Neural cell (in vitro differentiated cells): ENCODE measurements at regions not wholly inside any gene's neighbourhood (a gene's known extent, or its start where the extent isn't known, plus 50 kb on each side); places are given as distances from the start of the nearest gene placed in this dataset.

Experiments used
- H2AFZ ChIP-seq: fragments of 200-600, 300-800 bp; sonication (generic), shearing (Covaris generic); 2 replicates; pipeline ENCODE4 v1.6.0; 2014; ENCODE audit warnings: low read depth, mild to moderate bottlenecking, antibody characterized with exemption, low read length, moderate library complexity
- H3F3A ChIP-seq: fragments of 200-600 bp; shearing (Covaris generic); 2 replicates; pipeline ENCODE4 v1.6.1; 2016; ENCODE audit warnings: mild to moderate bottlenecking, moderate library complexity, mixed read lengths, antibody characterized with exemption, low read length; ENCODE audit not compliant: insufficient read depth, poor library complexity, severe bottlenecking
- H3K27ac ChIP-seq: fragments of 200-600, 300-800 bp; sonication (generic), shearing (Covaris generic); 2 replicates; pipeline ENCODE4 v1.5.1; 2014; ENCODE audit warnings: mild to moderate bottlenecking, low read length, moderate library complexity
- H3K27me3 ChIP-seq: fragments of 300-800, 200-600 bp; sonication (generic), shearing (Covaris generic); 2 replicates; pipeline ENCODE4 v1.6.0; 2014; ENCODE audit warnings: mild to moderate bottlenecking, low read depth, low read length, moderate library complexity; ENCODE audit not compliant: insufficient read depth
- H3K36me3 ChIP-seq: fragments of 300-800, 200-600 bp; sonication (generic), shearing (Covaris generic); 2 replicates; pipeline ENCODE4 v1.5.1; 2014; ENCODE audit warnings: mild to moderate bottlenecking, antibody characterized with exemption, low read length, moderate library complexity; ENCODE audit not compliant: insufficient read depth
- H3K4me2 ChIP-seq: fragments of 300-800, 200-600 bp; sonication (generic), shearing (Covaris generic); 2 replicates; pipeline ENCODE4 v1.6.0; 2014; ENCODE audit warnings: mild to moderate bottlenecking, low read length
- H3K4me3 ChIP-seq: fragments of 300-800, 200-600 bp; sonication (generic), shearing (Covaris generic); 2 replicates; pipeline ENCODE4 v1.5.1; 2014; ENCODE audit warnings: mild to moderate bottlenecking, low read length, moderate library complexity
- H3K79me2 ChIP-seq: fragments of 200-600 bp; shearing (Covaris generic); replicated peaks from 2 replicates; pipeline ENCODE4 v1.6.0; 2014; ENCODE audit warnings: mild to moderate bottlenecking, low read length, moderate library complexity; ENCODE audit not compliant: insufficient read depth
- H3K9ac ChIP-seq: fragments of 300-800, 200-600 bp; sonication (generic), shearing (Covaris generic); 2 replicates; pipeline ENCODE4 v1.6.1; 2016; ENCODE audit warnings: mild to moderate bottlenecking, low read length, mixed read lengths
- H3K9me2 ChIP-seq: fragments of 200-600 bp; shearing (Covaris generic); 2 replicates; pipeline ENCODE4 v1.6.1; 2016; ENCODE audit warnings: mild to moderate bottlenecking, low read length, mixed read lengths; ENCODE audit not compliant: insufficient read depth
- H3K9me3 ChIP-seq: fragments of 200-600, 300-800 bp; sonication (generic), shearing (Covaris generic); 2 replicates; pipeline ENCODE4 v1.6.1; 2016; ENCODE audit warnings: mild to moderate bottlenecking, mixed run types, low read length, moderate library complexity, mixed read lengths
- H4K20me1 ChIP-seq: fragments of 200-600 bp; shearing (Covaris generic); 2 replicates; pipeline ENCODE4 v1.6.1; 2016; ENCODE audit warnings: mild to moderate bottlenecking, mixed run types; ENCODE audit not compliant: insufficient read depth
- EP300 ChIP-seq: fragments of 450-650 bp; conservative IDR thresholded peaks from 2 replicates; pipeline ENCODE4 v1.6.1; 2014; ENCODE audit warnings: antibody characterized with exemption, mild to moderate bottlenecking, moderate library complexity; ENCODE audit not compliant: poor library complexity, severe bottlenecking
- EZH2 ChIP-seq: fragments of 200-600, 300-800 bp; shearing (Covaris generic), sonication (generic); IDR thresholded peaks from 2 replicates; pipeline ENCODE4 v1.6.1; 2014; ENCODE audit warnings: antibody characterized with exemption, low read length, borderline replicate concordance, mild to moderate bottlenecking; ENCODE audit not compliant: insufficient read depth, poor library complexity, severe bottlenecking
- MXI1 ChIP-seq: fragments of 450-650 bp; conservative IDR thresholded peaks from 2 replicates; pipeline ENCODE4 v1.6.1; 2014; ENCODE audit warnings: antibody characterized with exemption, mild to moderate bottlenecking; ENCODE audit not compliant: poor library complexity, severe bottlenecking
- POLR2AphosphoS5 ChIP-seq: IDR thresholded peaks from 2 replicates; pipeline ENCODE4 v1.6.1; 2012
- RAD21 ChIP-seq: fragments of 450-650 bp; conservative IDR thresholded peaks from 2 replicates; pipeline ENCODE4 v1.6.1; 2014; ENCODE audit warnings: antibody characterized with exemption, mild to moderate bottlenecking, moderate library complexity
- SMC3 ChIP-seq: fragments of 450-650 bp; conservative IDR thresholded peaks from 2 replicates; pipeline ENCODE4 v1.6.1; 2014; ENCODE audit warnings: antibody characterized with exemption, mild to moderate bottlenecking, moderate library complexity; ENCODE audit not compliant: poor library complexity
- TAF1 ChIP-seq: IDR thresholded peaks from 2 replicates; pipeline ENCODE4 v1.6.1; 2012; ENCODE audit warnings: low read depth
- TF ChIP-seq, protein P1 (sequence below): IDR thresholded peaks from 2 replicates; pipeline ENCODE4 v1.6.1; 2012; ENCODE audit warnings: borderline replicate concordance
- TF ChIP-seq, protein P2 (sequence below): fragments of 450-650 bp; IDR thresholded peaks from 2 replicates; pipeline ENCODE4 v1.5.1; 2014; ENCODE audit warnings: antibody characterized with exemption, mild to moderate bottlenecking, moderate library complexity; ENCODE audit not compliant: poor library complexity, severe bottlenecking

DNA sequence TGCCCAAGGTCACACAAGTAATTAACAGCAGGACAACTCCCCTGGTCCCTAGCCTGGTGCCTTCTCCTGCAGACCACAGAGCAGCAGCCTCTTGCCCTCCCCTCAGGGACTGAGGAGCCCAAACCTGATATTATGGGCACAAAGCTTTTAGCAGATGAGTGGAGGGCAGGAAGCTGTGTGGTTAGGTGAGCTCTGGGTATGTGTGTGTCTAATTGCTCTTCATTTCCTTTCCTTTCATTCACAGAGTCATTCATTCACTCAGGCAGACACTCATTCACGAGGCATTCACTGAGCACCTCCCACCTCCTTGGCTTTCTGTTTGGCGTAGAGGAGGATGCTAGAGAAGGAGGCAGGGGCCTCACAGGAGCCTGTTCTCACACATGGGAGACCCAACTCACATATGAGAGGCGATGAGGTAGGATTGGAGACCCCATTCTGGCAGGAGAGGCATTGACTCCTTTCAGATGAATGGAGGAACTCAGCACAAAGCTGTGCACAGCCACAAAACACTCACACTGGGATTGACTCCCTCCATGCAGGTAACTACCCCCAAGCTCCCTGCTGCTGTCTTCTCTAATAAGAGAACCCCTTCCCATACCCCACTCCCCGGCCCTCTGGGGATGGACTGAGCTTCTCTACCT lies 306.8 kb upstream of the SKOR2 start:
- no peaks in the 10 kb centered on the region for H4K20me1 ChIP-seq
- H3K27me3 ChIP-seq = no peaks in the 10 kb centered on the region
- no peaks in the 10 kb centered on the region for H3K9me2 ChIP-seq
- TF ChIP-seq, protein P1, sequence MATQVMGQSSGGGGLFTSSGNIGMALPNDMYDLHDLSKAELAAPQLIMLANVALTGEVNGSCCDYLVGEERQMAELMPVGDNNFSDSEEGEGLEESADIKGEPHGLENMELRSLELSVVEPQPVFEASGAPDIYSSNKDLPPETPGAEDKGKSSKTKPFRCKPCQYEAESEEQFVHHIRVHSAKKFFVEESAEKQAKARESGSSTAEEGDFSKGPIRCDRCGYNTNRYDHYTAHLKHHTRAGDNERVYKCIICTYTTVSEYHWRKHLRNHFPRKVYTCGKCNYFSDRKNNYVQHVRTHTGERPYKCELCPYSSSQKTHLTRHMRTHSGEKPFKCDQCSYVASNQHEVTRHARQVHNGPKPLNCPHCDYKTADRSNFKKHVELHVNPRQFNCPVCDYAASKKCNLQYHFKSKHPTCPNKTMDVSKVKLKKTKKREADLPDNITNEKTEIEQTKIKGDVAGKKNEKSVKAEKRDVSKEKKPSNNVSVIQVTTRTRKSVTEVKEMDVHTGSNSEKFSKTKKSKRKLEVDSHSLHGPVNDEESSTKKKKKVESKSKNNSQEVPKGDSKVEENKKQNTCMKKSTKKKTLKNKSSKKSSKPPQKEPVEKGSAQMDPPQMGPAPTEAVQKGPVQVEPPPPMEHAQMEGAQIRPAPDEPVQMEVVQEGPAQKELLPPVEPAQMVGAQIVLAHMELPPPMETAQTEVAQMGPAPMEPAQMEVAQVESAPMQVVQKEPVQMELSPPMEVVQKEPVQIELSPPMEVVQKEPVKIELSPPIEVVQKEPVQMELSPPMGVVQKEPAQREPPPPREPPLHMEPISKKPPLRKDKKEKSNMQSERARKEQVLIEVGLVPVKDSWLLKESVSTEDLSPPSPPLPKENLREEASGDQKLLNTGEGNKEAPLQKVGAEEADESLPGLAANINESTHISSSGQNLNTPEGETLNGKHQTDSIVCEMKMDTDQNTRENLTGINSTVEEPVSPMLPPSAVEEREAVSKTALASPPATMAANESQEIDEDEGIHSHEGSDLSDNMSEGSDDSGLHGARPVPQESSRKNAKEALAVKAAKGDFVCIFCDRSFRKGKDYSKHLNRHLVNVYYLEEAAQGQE = no peak
- TF ChIP-seq RAD21 (no peak), MXI1 (no peak), TAF1 (no peak), EZH2 (no peak), EP300 (no peak), POLR2AphosphoS5 (no peak), SMC3 (no peak)
- TF ChIP-seq, protein P2, sequence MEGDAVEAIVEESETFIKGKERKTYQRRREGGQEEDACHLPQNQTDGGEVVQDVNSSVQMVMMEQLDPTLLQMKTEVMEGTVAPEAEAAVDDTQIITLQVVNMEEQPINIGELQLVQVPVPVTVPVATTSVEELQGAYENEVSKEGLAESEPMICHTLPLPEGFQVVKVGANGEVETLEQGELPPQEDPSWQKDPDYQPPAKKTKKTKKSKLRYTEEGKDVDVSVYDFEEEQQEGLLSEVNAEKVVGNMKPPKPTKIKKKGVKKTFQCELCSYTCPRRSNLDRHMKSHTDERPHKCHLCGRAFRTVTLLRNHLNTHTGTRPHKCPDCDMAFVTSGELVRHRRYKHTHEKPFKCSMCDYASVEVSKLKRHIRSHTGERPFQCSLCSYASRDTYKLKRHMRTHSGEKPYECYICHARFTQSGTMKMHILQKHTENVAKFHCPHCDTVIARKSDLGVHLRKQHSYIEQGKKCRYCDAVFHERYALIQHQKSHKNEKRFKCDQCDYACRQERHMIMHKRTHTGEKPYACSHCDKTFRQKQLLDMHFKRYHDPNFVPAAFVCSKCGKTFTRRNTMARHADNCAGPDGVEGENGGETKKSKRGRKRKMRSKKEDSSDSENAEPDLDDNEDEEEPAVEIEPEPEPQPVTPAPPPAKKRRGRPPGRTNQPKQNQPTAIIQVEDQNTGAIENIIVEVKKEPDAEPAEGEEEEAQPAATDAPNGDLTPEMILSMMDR = no peak
- H3K9ac ChIP-seq = no peak overlapping the region
- H3K79me2 ChIP-seq = no peaks in the 10 kb centered on the region
- H3F3A ChIP-seq = no peaks in the 10 kb centered on the region
- H3K4me2 ChIP-seq = no peak overlapping the region
- no peak overlapping the region for H2AFZ ChIP-seq
- no peak overlapping the region for H3K27ac ChIP-seq
- no peaks in the 10 kb centered on the region for H3K9me3 ChIP-seq
- H3K4me3 ChIP-seq = no peak overlapping the region
- no peaks in the 10 kb centered on the region for H3K36me3 ChIP-seq

DNA sequence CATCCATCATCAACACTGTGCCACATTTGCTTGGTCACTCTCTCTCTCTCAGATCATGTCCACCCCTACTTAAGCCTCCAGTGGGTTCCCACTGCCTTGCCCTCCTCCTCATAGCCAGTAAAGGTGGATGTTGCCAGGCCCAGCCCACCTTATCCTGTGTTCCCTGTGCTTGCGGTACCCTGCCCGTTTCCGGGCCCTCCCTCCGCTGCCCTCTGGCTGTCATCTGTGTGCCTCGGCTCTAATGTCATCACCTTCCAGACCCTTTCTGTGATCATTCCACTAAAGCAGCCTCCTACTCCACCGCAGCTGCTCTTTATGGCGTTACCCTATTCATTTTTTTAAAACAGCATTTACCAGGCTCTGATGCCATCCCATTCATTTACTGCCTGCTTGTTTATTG lies 305.7 kb upstream of the SKOR2 start:
- no peak for TF ChIP-seq TAF1
- TF ChIP-seq MXI1 = no peak
- no peak for TF ChIP-seq RAD21
- TF ChIP-seq EP300 = no peak
- no peak for TF ChIP-seq POLR2AphosphoS5
- TF ChIP-seq, protein P2 = no peak
- TF ChIP-seq EZH2 = no peak
- no peak for TF ChIP-seq SMC3
- TF ChIP-seq, protein P1 = no peak
- H3K9me2 ChIP-seq = no peaks in the 10 kb centered on the region
- no peaks in the 10 kb centered on the region for H3K9me3 ChIP-seq
- H2AFZ ChIP-seq = no peak overlapping the region
- no peaks in the 10 kb centered on the region for H3K36me3 ChIP-seq
- no peak overlapping the region for H3K4me2 ChIP-seq
- no peaks in the 10 kb centered on the region for H3F3A ChIP-seq
- no peaks in the 10 kb centered on the region for H3K27me3 ChIP-seq
- H3K79me2 ChIP-seq = no peaks in the 10 kb centered on the region
- H3K4me3 ChIP-seq = no peak overlapping the region
- H3K9ac ChIP-seq = no peak overlapping the region
- H3K27ac ChIP-seq = no peak overlapping the region
- H4K20me1 ChIP-seq = no peaks in the 10 kb centered on the region
